Hepatic stellate cell (primary cell): ENCODE measurements at regions not wholly inside any gene's neighbourhood (a gene's known extent, or its start where the extent isn't known, plus 50 kb on each side); places are given as distances from the start of the nearest gene placed in this dataset.

ENCODE experiments used
- DNase-seq: peaks from one replicate; pipeline ENCODE4 v3.0.0; 2011; ENCODE audit warnings: low spot score

DNA sequence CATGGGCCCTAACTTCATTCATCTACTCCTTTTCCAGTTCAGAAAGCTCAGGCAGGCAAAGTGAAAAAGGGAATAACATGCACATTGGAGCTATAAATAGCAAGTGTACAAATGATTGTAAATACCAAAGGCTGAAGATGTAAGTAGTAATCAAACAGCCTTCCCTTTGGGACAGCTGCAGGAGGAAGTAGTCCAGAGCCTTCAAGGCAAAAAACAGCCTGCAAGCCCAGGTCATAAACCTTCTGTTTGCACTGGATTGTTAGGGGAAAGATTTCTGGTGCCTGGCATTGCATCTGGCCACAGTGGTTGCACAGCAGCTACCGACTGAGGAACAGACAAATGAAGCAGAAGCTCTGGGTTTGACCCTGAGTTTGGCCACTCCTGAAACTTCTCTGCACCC lies 98.6 kb upstream of the PMFBP1 start:
- no peak for DNase-seq

- DNase-seq: no peak
These were observed 94.9 kb upstream of the PMFBP1 start for GRCh38 chr16:72266836-72267235.

DNA sequence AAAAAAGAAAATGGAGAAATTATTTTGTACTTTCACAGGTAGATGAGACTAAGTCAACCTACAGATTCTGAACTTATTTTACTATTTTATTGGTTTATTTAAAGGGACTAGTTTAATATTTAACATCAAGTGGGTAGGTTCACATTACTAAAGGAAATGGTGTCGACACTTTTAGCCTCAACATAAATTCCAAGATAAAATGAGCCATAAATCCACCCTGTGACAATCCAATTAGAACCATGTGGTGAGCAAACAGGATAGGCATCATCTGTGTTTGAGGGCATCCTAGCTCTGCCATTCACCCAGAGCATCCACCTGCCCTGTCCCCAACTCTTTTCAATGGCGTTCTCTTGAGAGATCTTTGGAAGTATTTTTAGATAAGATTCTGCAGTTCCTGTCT lies 92.8 kb upstream of the PMFBP1 start:
- no peak for DNase-seq

GRCh38 chr16:72262711-72263110 lies 90.8 kb upstream of the PMFBP1 start:
- no peak for DNase-seq

DNA sequence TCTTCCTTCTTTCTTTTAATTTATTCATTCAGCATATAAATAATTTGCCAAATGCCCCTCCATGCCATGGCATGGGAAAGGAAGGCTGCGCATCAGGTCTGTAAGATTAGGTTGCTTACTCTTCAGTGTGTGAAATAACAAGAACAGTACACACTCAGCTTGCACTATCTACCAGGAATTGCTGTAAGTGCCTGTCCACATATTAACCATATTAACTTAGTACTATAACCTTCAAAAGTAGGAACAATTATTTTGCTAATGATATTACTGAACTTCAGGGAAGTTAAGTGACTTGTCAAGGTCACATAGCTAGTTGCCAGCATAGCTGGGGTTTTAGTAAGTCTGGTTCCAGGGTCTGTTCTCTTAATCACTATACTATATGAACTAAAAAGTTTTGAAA lies 89.2 kb upstream of the PMFBP1 start:
- no peak for DNase-seq

GRCh38 chr16:72256398-72257066 lies 84.6 kb upstream of the PMFBP1 start:
- DNase-seq: peak; percentile 50

DNA sequence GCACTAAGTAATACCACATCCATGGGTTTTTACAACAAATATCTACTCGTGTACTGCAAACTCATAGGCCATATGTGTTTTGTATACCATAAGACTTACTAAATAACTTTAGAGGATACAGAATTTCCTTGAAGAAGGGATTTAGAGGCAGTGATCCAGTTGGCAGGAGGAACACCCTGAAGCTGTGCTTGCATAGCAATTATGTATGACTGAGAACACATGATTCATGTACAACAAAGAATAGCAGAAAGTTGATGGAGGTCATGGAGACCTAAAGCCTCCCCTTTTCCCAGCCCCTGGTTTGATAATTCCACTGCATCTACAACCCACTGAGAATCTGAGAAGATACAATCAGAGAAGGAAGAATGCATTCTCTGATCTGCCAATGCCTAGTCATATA lies 83.8 kb upstream of the PMFBP1 start:
- DNase-seq: no peak

DNA sequence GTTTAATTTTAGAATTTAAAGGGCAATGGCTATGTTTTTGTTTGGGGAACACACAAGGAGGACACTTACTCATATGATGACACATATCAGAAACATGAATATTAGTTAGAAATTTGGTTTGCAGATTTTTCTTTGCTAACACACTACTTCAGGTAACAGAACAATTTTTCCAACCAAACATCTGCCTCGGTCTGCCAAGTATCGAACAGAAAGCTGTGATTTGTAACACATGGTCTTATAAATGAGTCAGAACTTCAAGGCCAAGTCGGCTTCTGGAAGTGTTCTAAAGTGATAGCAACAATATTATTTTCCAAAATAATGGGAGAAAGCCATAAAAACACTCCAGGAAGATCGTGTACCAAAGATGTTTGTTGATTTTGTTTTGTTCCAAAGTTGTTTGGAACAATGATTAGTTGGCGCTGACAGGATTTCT lies 75.9 kb upstream of the PMFBP1 start:
- peak; percentile 11 for DNase-seq

DNA sequence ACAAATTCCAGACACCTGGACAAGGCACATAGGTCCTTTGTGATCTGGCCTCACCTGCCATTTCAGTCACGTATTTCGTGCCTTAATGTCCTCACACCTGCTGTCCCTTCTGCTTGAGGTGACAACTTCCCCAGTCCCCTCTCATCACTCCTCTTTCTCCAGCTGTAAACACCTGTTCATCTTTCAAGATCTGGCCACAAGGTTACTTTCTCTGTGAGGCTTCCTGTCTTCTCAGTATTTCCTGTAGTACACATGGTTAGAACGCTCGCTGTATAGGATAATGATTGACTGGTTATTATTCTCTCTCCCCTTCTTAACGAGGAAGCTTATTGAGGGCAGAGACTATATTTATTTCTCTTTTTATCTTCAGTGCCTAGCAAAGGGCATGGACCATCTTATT lies 74.5 kb upstream of the PMFBP1 start:
- DNase-seq: no peak

- DNase-seq: no peak
These were observed 72.9 kb upstream of the PMFBP1 start for GRCh38 chr16:72244853-72245252.

DNA sequence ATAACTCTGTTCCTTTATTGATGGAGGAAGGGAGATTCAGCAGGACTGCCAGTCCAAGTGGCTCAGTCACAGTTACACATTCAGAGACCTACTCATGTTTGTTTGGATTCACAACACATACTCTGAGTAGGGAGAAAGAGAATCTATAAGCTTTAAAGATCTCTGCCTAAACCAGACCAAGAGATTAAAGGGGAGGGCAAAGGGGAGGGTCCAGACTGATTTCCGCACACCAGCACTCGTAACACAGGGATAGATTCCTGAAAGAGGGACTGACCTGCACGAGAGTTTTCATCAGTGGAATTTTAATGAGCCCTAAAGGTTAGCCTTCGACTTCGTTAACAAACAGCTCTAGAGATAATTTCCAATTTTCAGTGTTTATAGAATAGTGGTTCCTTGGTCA lies 71.7 kb upstream of the PMFBP1 start:
- no peak for DNase-seq

GRCh38 chr16:72242757-72243156 lies 70.8 kb upstream of the PMFBP1 start:
- no peak for DNase-seq

DNA sequence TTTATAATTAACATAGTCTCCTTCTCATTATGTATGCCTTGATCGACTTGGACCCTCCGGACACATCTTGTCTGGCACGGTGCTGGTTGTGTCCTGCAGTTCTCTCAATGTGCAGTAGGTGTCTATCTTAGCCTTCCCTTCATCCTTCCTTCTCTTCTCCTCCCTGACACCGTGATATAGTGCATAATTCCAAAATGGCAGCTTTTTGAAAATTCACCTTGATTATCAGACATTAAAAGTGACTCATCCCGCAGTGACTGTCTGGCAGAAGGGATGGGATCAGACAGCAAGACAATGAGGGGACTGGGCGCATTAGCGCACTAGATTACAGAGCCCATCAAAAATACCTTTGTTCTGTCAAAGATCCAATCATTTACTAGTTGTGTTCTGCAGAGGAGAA lies 70.0 kb upstream of the PMFBP1 start:
- peak; percentile 25 for DNase-seq

DNA sequence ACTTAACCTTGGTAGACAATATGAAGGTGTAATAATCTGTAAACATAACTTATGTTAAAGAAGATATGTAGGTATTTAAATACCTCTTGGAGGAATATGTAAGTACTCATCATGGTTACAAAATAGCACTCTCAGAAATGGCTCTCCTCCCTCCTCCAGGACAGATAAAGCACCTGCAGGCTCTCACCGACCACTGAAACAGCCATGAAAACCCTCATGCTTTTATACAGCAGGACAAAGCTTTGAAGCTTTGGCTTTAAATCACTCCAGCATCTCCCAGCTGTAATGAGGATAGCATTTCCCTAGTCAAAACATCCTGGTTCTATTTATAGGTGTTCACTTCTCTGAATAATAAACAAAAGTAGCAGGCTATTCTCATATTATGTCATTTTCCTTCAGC lies 69.1 kb upstream of the PMFBP1 start:
- no peak for DNase-seq

GRCh38 chr16:72240466-72240865 lies 68.5 kb upstream of the PMFBP1 start:
- no peak for DNase-seq

- no peak for DNase-seq
These were observed 64.9 kb upstream of the PMFBP1 start for GRCh38 chr16:72236866-72237265.

DNA sequence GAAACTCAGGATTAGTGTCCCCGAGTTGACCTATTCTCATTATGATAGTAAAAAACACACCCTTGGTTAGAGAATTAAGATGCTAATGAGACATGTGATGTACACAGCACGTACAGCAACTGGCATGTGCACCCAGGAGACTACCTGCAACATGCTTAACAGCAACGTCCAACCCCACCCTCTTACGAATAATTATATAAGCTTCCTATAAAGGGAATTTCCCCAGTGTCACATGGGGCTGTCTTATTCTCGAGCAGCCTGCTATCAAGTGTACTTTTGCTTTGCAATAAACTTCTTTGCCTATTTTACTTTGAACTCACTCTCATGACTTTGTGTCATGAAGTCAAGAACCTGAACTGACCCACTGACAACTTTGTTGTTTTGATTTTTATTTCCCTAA lies 62.4 kb upstream of the PMFBP1 start:
- no peak for DNase-seq

DNA sequence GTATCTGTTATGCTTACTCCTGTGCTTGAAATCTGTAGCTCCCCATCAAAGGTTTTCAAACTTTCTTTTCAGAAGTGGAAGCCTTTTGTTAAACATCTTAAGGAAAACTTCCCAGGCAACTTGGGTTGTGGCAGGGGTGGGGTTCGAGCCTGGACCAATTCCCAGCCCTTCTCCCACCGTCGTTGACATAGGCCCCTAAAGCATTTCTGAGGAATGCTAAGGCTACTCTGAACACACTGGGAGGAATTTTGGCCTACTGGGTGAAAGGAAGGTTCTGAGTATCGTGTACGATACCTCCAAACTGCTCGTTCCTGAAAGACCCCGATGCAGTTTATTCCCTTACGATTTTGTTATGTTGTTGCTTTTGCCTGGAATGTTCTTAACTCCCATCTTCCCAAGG lies 56.1 kb upstream of the PMFBP1 start:
- no peak for DNase-seq

- no peak for DNase-seq
These were observed 54.2 kb upstream of the PMFBP1 start for GRCh38 chr16:72226136-72226535.

GRCh38 chr16:72224260-72224768 lies 52.4 kb upstream of the PMFBP1 start:
- no peak for DNase-seq

DNA sequence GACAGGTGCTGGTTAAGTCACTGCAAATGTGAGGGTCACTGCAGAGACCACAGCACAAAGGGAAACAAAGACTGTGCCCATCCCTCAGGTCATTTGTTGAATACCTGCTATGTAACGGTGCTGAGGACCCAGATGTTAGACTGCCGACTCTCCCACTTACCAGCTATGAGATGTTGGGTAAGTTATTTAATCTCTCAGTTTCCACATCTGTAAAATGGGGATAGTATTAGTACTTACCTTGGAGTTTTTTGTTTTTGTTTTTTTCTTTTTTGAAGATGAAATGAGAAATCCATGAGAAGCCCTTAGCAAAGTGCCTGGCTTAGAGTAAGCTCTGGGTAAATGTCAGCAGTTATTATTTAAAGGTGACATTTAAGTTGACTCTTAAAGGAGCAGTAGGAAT lies 50.5 kb upstream of the PMFBP1 start:
- no peak for DNase-seq
